ENCODE measurements at regions not wholly inside any gene's neighbourhood (a gene's known extent, or its start where the extent isn't known, plus 50 kb on each side); places are given as distances from the start of the nearest gene placed in this dataset.
A peak's percentile ranks its signal among the peaks of the same experiment; 100 is the strongest.

DNA sequence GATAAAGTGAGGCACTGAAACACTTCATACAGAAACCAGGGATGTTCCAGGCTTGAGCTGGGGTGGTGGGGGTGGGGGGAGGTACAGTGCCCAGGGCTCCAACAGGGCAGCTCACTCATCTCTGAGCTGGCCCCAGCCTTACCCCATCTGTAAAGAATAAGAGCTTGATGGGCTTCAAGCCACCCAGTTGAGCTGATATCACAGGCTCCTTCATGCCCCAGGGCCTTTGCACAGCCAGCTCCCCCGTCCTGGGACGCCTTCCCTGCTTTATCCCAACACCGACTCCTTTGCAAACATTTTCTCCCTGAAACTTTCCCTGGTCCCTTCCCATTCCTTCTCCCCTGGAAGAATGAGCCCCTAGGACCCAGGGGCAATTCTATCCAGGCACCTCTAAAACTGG is 261.7 kb downstream of the PARN start:
- H3K9me1 ChIP-seq (ENCODE audit: control insufficient read depth, insufficient read depth, low read length) = no peaks in the 10 kb centered on the region
- peaks cover 32 to 58% of the 10 kb centered on the region in 2 experiments for H3K27me3 ChIP-seq (ENCODE audit: control insufficient read depth in 2 of 2, insufficient read depth in 2 of 2, low read length in 2 of 2)
- H3K4me1 ChIP-seq (replicated peaks in 1 of 2; ENCODE audit: control insufficient read depth in 2 of 2, insufficient read depth in 2 of 2, low read length in 2 of 2) = peaks cover 8 to 24% of the 10 kb centered on the region in 2 experiments; a peak in 3 of 5 replicates
- no TSS peak for BruUV-seq (replicated peaks)
- intact Hi-C loops (cut with micrococcal nuclease) (no loop called here), in situ Hi-C loops (cut with MboI) (no loop called here)
- FAIRE-seq (no peak), ATAC-seq (no peak), DNase-seq (ENCODE audit: extremely low read depth in 1 of 4, low spot score in 3 of 4) (no peak)
- WGBS (ENCODE audit: insufficient coverage, low coverage, missing lambda C conversion rate) = 23% methylated on average over 3 of the region's 3 CpGs
- H3K4me3 ChIP-seq = no peak overlapping the region
- H3K9ac ChIP-seq (ENCODE audit: insufficient read depth in 1 of 2, low read depth in 2 of 2, low read length in 2 of 2) = no peak overlapping the region
- no peak for TF ChIP-seq ZNF778 (CRISPR knock-in tag; IDR thresholded peaks at IDR 0.05)
- peak; percentile 87 for TF ChIP-seq RBM25 (IDR thresholded peaks at IDR 0.05; ENCODE audit: low read depth, low read length, severe bottlenecking)
- 0 out of 2 replicates have a peak, but pooled peaks cover 5% of the 10 kb centered on the region for H4K20me1 ChIP-seq (replicated peaks; ENCODE audit: control insufficient read depth, insufficient read depth, low read length)
- H2AFZ ChIP-seq (ENCODE audit: low read depth, low read length) = no peak overlapping the region
- no peaks in the 10 kb centered on the region for H3K36me3 ChIP-seq (ENCODE audit: control insufficient read depth, insufficient read depth, low read length)
- ChIA-PET POLR2A (interaction anchor here (0.6 to 0.8 kb wide), 3 partner anchors 18 to 753 kb away, joined by 3 to 4 read pairs (median 3); no protein-coding TSS in a partner anchor), CTCF (ENCODE audit: low intra/inter-chr PET ratio) (no interaction called here)
- H3K27ac ChIP-seq (ENCODE audit: extremely low read depth, low read depth, low read length) = no peak overlapping the region
- H3K79me2 ChIP-seq (ENCODE audit: control insufficient read depth, insufficient read depth, low read length) = no peaks in the 10 kb centered on the region
- no peak overlapping the region for H3K4me2 ChIP-seq (ENCODE audit: insufficient read depth, low read length)
- no peaks in the 10 kb centered on the region for H3K9me3 ChIP-seq (replicated peaks; ENCODE audit: control insufficient read depth, insufficient read depth, low read depth, low read length)

DNA sequence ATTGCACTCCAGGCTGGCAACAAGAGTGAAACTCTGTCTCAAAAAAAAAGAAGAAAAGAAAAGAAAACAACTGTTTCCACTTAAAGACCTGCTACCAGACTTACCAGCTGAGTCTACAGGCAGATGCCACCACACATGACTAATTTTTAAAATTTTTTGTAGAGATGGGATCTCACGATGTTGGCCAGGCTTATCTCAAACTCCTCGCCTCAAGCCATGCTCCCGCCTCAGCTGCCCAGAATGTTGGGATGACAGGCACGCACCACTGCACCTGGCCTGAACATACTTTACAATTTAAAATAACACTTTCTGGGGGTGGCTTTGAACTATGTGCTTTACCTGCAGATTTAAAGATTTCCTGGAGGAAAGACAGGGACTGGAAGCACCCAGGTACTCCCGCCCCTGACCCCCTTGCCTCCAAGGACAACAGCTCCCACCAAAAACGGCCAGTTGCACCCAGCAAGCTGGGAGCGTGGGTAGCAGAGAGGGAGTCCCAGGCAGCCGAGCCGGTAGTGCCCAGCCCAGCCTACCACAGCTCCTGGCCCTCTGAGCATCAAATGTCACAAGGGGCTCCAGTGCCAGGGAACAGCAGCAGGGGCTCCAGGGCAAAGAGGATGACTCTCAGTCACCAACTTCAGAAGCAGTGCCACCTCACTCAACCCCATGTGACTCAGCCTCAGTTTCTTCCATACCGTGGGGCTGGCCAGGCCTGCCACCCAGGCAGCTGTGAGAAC is 262.9 kb downstream of the PARN start:
- BruUV-seq (replicated peaks) = no TSS peak
- no peak overlapping the region for H3K27ac ChIP-seq (ENCODE audit: extremely low read depth, low read depth, low read length)
- H3K9me3 ChIP-seq (replicated peaks; ENCODE audit: control insufficient read depth, insufficient read depth, low read depth, low read length) = no peaks in the 10 kb centered on the region
- peak overlapping the region; percentile 45 for H2AFZ ChIP-seq (ENCODE audit: low read depth, low read length)
- peaks cover 38 to 68% of the 10 kb centered on the region in 2 experiments for H3K27me3 ChIP-seq (ENCODE audit: control insufficient read depth in 2 of 2, insufficient read depth in 2 of 2, low read length in 2 of 2)
- H3K4me2 ChIP-seq (ENCODE audit: insufficient read depth, low read length) = no peak overlapping the region
- POLR2A ChIA-PET = interaction anchor here (1.6 kb wide), 1 partner anchor 12 kb away, joined by 5 read pairs; no protein-coding TSS in a partner anchor
- H4K20me1 ChIP-seq (replicated peaks; ENCODE audit: control insufficient read depth, insufficient read depth, low read length) = 0 out of 2 replicates have a peak, but pooled peaks cover 5% of the 10 kb centered on the region
- no peak for ATAC-seq
- peaks cover 8 to 22% of the 10 kb centered on the region in 2 experiments; a peak in 3 of 5 replicates for H3K4me1 ChIP-seq (replicated peaks in 1 of 2; ENCODE audit: control insufficient read depth in 2 of 2, insufficient read depth in 2 of 2, low read length in 2 of 2)
- TF ChIP-seq, protein P1, sequence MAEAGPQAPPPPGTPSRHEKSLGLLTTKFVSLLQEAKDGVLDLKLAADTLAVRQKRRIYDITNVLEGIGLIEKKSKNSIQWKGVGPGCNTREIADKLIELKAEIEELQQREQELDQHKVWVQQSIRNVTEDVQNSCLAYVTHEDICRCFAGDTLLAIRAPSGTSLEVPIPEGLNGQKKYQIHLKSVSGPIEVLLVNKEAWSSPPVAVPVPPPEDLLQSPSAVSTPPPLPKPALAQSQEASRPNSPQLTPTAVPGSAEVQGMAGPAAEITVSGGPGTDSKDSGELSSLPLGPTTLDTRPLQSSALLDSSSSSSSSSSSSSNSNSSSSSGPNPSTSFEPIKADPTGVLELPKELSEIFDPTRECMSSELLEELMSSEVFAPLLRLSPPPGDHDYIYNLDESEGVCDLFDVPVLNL (CRISPR knock-in tag; IDR thresholded peaks at IDR 0.05; ENCODE audit: low read depth) = no peak
- no peak for TF ChIP-seq FOXA1 (IDR thresholded peaks at IDR 0.05; ENCODE audit: borderline replicate concordance)
- TF ChIP-seq ZNF121 (CRISPR knock-in tag; conservative IDR thresholded peaks at IDR 0.05) = peak; percentile 83
- peak; percentile 42 for TF ChIP-seq RBM25 (IDR thresholded peaks at IDR 0.05; ENCODE audit: low read depth, low read length, severe bottlenecking)
- 10% methylated on average over 8 of the region's 10 CpGs for whole genome bisulfite sequencing (ENCODE audit: insufficient coverage, low coverage, missing lambda C conversion rate)
- no peaks in the 10 kb centered on the region for H3K36me3 ChIP-seq (ENCODE audit: control insufficient read depth, insufficient read depth, low read length)
- H3K9ac ChIP-seq (ENCODE audit: insufficient read depth in 1 of 2, low read depth in 2 of 2, low read length in 2 of 2) = no peak overlapping the region; a peak in 1 of 4 replicates
- FAIRE-seq = peak; percentile 37
- CTCF ChIA-PET (ENCODE audit: low intra/inter-chr PET ratio) = no interaction called here
- no peaks in the 10 kb centered on the region for H3K79me2 ChIP-seq (ENCODE audit: control insufficient read depth, insufficient read depth, low read length)
- no peaks in the 10 kb centered on the region for H3K9me1 ChIP-seq (ENCODE audit: control insufficient read depth, insufficient read depth, low read length)
- intact Hi-C loops (cut with micrococcal nuclease) (no loop called here), in situ Hi-C loops (cut with MboI) (no loop called here)
- H3K4me3 ChIP-seq = no peak overlapping the region
- no peak for DNase-seq (ENCODE audit: extremely low read depth in 1 of 4, low spot score in 3 of 4)
